BE2C (cell line): ENCODE measurements at regions not wholly inside any gene's neighbourhood (a gene's known extent, or its start where the extent isn't known, plus 50 kb on each side); places are given as distances from the start of the nearest gene placed in this dataset.
A peak's percentile ranks its signal among the peaks of the same experiment; 100 is the strongest.

ENCODE experiments used
- DNase-seq: peaks from one replicate; pipeline ENCODE4 v3.0.0-alpha.2; 2020
- H3K27me3 ChIP-seq: fragments of 250-450 bp; sonication (Bioruptor Pico); 2 replicates; pipeline ENCODE4 v1.5.1; 2020; ENCODE audit warnings: mild to moderate bottlenecking
- H3K36me3 ChIP-seq: fragments of 250-450 bp; sonication (Bioruptor Pico); 2 replicates; pipeline ENCODE4 v1.5.1; 2020; ENCODE audit warnings: mild to moderate bottlenecking
- H3K4me1 ChIP-seq: fragments of 250-450 bp; sonication (Bioruptor Pico); 2 replicates; pipeline ENCODE4 v1.5.1; 2020
- H3K4me3 ChIP-seq: 2 replicates; pipeline ENCODE4 v1.5.1; 2011; ENCODE audit warnings: low read depth, low read length
- H3K9me3 ChIP-seq: fragments of 250-450 bp; sonication (Bioruptor Pico); 2 replicates; pipeline ENCODE4 v1.5.1; 2020
- TF ChIP-seq, protein P1 (sequence below): IDR thresholded peaks from 2 replicates; pipeline ENCODE4 v1.5.1; 2012; ENCODE audit warnings: mild to moderate bottlenecking, low read depth, low read length

GRCh38 chr13:26155568-26155967 lies 66.5 kb downstream of the RNF6 start:
- no peak overlapping the region for H3K4me3 ChIP-seq
- TF ChIP-seq, protein P1, sequence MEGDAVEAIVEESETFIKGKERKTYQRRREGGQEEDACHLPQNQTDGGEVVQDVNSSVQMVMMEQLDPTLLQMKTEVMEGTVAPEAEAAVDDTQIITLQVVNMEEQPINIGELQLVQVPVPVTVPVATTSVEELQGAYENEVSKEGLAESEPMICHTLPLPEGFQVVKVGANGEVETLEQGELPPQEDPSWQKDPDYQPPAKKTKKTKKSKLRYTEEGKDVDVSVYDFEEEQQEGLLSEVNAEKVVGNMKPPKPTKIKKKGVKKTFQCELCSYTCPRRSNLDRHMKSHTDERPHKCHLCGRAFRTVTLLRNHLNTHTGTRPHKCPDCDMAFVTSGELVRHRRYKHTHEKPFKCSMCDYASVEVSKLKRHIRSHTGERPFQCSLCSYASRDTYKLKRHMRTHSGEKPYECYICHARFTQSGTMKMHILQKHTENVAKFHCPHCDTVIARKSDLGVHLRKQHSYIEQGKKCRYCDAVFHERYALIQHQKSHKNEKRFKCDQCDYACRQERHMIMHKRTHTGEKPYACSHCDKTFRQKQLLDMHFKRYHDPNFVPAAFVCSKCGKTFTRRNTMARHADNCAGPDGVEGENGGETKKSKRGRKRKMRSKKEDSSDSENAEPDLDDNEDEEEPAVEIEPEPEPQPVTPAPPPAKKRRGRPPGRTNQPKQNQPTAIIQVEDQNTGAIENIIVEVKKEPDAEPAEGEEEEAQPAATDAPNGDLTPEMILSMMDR = no peak
- H3K9me3 ChIP-seq = no peaks in the 10 kb centered on the region
- no peaks in the 10 kb centered on the region for H3K36me3 ChIP-seq
- H3K27me3 ChIP-seq = peaks cover 17% of the 10 kb centered on the region
- no peak for DNase-seq
- H3K4me1 ChIP-seq = no peaks in the 10 kb centered on the region

GRCh38 chr13:26133851-26134250 lies 82.0 kb upstream of the SHISA2 start:
- Histone ChIP-seq H3K4me1 (no peaks in the 10 kb centered on the region), H3K9me3 (no peaks in the 10 kb centered on the region), H3K4me3 (no peak overlapping the region), H3K36me3 (no peaks in the 10 kb centered on the region), H3K27me3 (peaks cover 4% of the 10 kb centered on the region; the same call in 1 of the 2 replicates)
- TF ChIP-seq, protein P1 = 0 out of 2 replicates have a peak, but pooled peaks have one; percentile 6
- no peak for DNase-seq

DNA sequence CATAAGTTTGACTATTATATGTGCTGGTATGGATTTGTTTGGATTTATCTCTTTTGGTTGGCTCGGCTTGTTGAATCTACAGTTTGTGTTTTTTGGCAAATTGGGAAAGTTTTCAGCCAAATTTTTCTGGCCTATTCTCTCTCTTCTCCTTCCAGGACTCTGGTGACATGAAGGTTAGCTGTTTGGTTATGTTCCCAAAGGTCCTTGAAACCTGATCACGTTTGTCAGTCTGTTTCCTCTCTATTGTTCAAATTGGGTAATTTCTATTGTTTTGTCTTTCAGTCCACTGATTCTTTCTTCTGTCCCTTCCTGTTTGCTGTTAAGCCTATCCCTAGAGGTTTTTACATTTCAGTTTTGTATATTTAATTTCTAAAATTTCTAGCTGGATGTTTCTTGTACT lies 81.5 kb upstream of the SHISA2 start:
- H3K27me3 ChIP-seq = 0 out of 2 replicates have a peak, but pooled peaks cover 3% of the 10 kb centered on the region
- no peaks in the 10 kb centered on the region for H3K9me3 ChIP-seq
- H3K36me3 ChIP-seq = no peaks in the 10 kb centered on the region
- H3K4me3 ChIP-seq = no peak overlapping the region
- no peaks in the 10 kb centered on the region for H3K4me1 ChIP-seq
- no peak for DNase-seq
- TF ChIP-seq, protein P1 = no peak

DNA sequence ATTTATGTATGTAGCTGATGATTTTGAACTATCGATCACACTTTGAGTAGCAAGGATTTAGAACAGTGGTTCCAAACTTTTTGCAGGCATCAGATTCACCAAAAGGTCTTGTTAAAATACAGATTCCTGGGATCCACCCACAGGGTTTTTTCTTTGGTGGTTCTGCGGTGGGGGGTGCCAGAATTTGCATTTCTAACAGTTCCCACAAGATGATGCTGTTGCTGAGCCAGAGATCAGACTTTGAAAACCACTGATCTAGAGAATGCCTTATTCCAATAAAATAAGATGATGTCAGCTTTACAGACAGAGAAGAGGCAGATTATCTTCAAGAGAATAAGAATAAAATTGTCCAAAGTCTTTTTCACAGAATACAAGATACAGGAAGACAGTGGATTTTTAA lies 80.9 kb upstream of the SHISA2 start:
- Histone ChIP-seq H3K9me3 (no peaks in the 10 kb centered on the region), H3K4me3 (no peak overlapping the region), H3K27me3 (0 out of 2 replicates have a peak, but pooled peaks cover 3% of the 10 kb centered on the region), H3K36me3 (no peaks in the 10 kb centered on the region), H3K4me1 (no peaks in the 10 kb centered on the region)
- TF ChIP-seq, protein P1 = peak; percentile 40
- DNase-seq = no peak

DNA sequence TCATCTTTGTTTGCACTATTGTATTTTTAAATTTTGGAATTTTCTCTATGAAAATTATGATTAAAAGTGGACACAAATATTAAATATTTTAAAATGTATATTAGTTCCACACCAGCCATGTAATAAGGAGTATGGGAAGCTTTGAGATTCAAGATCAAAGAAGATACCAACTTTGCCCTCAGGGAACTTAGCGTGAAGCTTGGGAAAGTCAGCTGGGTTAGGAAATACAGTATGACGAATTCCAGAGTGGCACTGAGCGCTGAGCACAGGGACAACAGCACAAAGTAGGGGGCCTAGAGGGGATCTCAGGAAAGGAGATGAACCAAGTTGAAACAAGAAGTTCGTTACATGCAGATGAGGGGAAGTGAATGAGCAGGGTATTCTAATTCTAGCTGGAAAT lies 76.9 kb upstream of the SHISA2 start:
- TF ChIP-seq, protein P1 = no peak
- Histone ChIP-seq H3K36me3 (no peaks in the 10 kb centered on the region), H3K9me3 (no peaks in the 10 kb centered on the region), H3K4me1 (no peaks in the 10 kb centered on the region), H3K4me3 (no peak overlapping the region), H3K27me3 (0 out of 2 replicates have a peak, but pooled peaks cover 3% of the 10 kb centered on the region)
- no peak for DNase-seq

DNA sequence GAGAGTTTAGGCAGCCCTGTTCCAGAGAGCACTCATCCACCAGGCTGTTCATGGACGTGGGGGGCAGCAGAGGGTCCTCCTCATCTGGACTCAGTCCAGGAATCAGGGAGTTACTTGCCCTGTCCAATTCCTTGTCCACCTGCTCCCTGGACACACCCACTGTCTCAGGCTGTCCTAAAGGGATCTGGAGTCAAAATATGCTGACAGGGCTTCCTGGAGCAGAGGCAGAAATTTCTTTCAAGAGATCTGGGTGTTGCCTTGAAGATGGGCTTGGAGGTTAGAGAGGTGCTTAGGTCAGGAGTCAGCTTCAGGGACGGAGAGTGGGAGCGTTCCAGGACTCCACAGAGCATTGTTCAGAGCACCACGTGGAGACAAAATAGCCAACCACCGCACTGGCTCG lies 65.8 kb upstream of the SHISA2 start:
- Histone ChIP-seq H3K9me3 (no peaks in the 10 kb centered on the region), H3K4me3 (no peak overlapping the region), H3K36me3 (no peaks in the 10 kb centered on the region), H3K27me3 (no peaks in the 10 kb centered on the region; the same call in 1 of the 2 replicates), H3K4me1 (no peaks in the 10 kb centered on the region)
- DNase-seq = no peak
- TF ChIP-seq, protein P1 = no peak
